GM23248 (cell line): ENCODE measurements at regions not wholly inside any gene's neighbourhood (a gene's known extent, or its start where the extent isn't known, plus 50 kb on each side); places are given as distances from the start of the nearest gene placed in this dataset.

Experiments used
- EZH2 ChIP-seq: fragments of 200-600 bp; sonication (generic); IDR thresholded peaks from 2 replicates; pipeline ENCODE4 v1.6.1; 2018; ENCODE audit warnings: antibody characterized with exemption, mild to moderate bottlenecking; ENCODE audit not compliant: insufficient read depth, poor library complexity, severe bottlenecking
- EZH2phosphoT487 ChIP-seq: fragments of 200-600 bp; sonication (generic); IDR thresholded peaks from 2 replicates; pipeline ENCODE4 v1.6.1; 2018; ENCODE audit warnings: antibody characterized with exemption, moderate library complexity, mild to moderate bottlenecking, low read depth; ENCODE audit not compliant: insufficient read depth

DNA sequence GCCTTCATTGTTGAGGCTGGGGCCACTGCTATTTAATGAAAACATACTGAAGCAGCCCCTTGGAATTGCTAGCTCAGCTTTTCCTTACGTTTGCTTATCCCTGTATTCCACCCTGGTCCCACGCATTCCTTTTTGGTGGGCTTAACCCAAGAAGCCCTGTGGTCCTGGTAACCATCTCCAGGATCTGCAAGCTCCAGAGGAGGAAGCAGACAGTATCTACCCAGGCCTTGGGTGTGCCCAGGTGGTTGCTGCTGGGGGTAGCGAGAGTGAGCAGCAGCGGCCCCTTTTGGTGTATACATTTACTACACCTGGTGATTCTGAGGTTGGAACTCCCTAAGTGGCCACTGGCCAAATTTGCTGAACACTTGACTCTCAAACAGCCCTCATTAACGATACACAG is 97.7 kb downstream of the CBLN1 start:
- no peak for TF ChIP-seq EZH2phosphoT487
- TF ChIP-seq EZH2 = no peak
